HG03457 (cell line): ENCODE measurements at regions not wholly inside any gene's neighbourhood (a gene's known extent, or its start where the extent isn't known, plus 50 kb on each side); places are given as distances from the start of the nearest gene placed in this dataset.
A peak's percentile ranks its signal among the peaks of the same experiment; 100 is the strongest.

Experiments used
- ATAC-seq: cut with Tn5 transposase; IDR thresholded peaks from one replicate; pipeline ENCODE4 v1.9.1; 2021; ENCODE audit warnings: moderate number of reproducible peaks; ENCODE audit not compliant: unreplicated experiment

DNA sequence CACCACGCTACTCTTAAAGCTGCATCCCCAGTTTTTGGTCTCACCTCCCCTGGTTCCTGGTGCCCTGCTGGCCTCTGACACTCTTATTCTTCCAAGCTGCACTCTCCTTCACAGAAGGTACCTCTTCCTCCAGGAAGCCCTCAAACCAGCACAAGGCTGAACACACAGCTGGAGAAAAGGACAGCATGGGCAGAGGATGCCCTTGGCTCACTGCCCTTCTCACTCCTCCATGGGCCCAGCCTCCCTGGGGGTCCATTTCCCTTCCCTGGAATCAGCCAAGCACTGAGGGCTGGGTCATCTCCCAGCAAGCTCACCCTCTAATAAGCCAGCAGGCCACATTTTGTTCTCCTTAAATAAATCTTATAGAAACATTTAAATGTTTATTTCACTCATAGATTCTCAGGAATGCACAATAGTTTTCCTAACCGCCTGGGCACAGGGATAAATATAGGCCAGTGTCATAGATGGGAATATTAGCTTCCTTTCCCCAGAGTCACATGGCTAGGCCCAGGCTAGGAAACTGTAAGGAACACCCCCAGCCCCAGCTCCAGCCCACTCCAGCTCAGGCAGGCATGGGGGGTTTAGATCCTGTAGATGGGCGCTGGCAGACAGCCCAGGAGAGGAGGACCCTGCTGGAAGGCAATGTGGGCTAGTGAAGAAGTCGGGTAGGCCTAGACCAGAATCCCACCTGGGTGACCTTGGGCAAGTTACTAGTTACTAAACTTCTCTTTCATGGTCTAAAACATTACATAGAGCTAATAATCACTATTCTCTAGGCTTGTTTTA lies 51.5 kb downstream of the IRAG1 start:
- ATAC-seq = no peak

DNA sequence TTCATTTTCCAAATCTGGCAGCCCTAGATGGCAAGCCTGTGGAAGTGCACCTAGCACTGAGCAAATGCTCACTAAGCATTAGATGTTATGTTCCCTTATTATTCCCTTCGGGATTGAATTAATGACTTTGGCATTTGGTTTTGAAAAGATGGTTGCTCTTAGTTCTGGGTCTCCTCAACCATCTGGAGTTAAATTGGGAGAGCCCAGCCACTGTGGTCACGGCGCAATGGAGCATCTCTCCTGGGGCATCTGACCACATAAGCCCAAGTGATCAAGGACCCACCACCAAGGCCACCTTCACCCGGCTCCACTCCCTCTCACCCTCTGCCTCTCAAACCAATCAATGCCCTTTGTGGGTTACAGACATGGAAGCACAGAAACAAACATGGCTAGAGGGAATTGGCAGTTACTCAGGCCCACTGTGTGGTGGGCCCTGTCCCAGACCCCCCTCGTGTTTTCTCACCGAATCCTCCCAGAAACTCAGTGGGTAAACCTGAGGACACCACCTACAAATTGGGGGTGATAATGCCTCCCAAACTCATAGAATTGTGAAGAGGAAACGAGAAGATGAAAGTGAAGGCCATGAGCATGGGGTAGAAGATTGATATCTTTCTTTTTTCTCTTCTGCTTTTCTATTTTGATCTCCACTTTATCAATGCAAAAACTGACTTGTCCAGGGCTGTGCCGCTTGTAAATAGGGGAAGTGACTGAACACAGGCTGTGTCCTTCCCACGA lies 52.2 kb downstream of the IRAG1 start:
- ATAC-seq = peak; percentile 60

DNA sequence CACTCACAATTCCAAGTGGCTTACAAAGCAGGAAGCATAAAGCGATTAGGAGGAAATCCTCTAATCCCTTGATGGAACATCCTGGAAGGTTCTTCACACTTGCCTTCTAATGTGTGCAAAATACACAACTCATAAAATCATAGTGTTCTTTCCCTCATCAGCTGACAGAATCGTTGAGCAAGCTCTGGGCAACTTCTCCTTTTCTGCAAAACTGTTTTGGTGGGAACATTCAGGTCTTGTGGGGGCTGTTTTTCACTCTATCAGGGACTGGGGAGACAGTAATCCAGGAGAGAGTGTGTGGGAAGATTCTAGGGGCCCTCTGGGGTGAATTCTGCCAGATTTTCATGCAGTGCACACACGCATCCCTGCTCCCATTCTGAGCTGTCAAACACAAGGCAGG lies 53.2 kb downstream of the IRAG1 start:
- no peak for ATAC-seq

DNA sequence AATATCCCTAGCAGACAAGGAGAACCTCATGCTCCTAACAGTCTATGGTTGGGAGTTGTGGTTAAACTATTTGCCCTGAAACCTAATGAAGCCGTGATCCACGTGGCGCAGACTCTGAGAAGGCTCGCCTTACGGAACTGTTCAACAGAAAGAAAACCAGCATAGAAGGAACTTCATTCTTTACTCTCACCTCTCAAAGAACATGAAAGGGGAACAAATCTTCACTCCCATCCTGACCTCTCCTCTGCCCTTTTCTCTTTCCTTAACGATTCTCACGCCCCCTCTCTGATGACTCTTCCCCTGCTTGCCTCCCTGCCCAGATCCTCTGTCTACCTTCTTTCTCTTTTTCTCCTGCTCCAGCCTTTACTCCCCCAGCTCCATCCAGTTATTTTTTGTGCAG lies 54.2 kb downstream of the IRAG1 start:
- ATAC-seq = no peak

DNA sequence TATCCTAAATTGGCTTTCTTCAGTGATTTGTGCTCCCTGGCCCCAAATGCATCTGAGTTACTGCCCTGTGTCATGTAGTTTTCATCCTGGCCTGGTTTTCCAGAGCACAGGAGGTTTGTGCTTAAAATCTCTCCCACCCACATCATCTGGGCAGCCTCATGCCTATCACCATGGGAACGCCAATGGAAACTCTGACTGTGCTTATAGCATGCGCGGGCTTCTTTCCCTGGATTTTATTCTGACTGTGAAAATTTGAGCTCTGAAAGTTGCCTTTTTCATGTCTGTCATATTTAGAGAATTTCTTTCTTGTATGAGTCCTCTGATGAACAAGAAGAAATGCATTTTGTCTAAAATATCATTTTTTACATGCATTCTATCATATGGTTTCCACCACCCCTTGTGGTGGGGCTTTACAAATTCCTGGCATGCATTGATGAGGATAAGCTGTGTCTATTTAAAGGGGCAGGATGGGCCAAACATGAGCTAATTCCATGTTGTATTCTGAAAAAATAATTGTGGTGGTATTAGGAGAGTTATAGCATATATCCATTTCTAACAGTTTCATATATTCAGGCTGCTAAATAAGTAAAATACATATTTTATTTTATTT lies 55.1 kb downstream of the IRAG1 start:
- ATAC-seq = no peak

DNA sequence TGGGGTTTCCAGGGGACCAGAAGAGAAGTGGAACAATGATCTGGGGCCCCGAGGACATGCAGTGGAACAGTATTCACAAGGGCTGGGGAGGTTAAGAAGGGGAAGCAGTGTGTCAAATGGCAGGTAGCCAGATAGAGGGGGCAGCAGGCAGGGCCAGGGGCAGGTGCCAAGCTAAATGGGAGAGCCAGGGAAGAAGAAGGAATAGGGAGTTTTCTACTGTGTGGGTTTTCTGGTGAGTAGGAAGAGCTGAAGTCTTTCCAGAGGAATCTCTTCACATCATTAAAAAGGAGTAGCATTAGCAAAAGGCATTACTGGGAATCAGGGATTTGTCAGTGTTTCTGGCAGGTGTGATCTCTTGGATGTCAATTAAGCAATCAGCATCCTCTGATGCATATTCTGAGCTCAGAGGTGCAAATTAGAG lies 55.8 kb downstream of the IRAG1 start:
- no peak for ATAC-seq

DNA sequence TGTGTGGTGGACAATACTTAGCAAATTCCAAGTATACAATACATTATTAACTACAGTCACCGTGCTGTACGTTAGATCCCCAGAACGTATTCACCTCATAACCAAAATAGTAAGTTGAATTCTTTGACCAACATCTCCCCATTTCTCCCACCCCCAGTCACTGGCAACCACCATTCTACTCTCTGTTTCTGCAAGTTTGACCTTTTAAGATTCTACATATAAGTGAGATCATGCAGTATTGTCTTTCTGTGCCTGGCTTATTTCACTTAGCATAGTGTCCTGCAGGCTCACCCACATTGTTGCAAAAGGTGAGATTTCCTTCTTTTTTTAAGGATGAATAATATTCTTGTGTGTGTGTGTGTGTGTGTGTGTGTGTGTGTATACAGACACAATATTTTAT lies 59.1 kb downstream of the IRAG1 start:
- ATAC-seq = no peak

DNA sequence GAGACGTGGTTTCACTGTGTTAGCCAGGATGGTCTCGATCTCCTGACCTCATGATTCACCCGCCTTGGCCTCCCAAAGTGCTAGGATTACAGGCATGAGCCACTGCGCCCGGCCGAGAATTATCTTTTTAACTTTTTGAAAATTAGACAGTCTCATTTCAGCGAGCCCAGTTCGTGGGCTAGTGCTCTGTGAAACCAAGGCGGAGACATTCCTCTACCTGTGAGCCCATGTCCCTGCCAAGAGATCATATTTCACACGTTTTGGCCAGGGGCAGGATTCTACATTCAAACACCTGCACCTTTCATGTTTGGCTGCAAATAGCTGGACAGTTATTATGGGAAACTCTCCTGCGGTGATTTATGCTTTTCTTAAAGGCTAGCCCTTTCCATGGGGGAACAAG lies 60.3 kb downstream of the IRAG1 start:
- no peak for ATAC-seq

DNA sequence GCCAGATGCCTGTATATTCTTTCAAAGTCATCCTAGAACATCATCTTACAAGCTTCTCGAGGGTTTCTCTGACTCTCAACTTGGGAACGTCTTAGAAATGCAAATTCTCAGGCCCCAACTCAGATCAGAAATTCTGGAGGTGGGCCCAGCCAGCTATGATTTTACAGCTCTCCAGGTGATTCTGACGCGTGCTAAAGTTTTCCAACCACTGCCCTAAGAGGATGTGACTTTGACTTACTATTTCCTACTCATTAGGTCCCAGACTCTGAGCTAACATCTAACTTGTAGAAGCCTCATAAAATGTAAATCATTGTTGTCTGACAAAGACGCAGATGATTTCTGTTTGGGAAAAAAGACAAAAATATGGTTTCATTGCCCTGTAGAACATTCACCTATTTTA lies 61.1 kb downstream of the IRAG1 start:
- ATAC-seq = no peak

DNA sequence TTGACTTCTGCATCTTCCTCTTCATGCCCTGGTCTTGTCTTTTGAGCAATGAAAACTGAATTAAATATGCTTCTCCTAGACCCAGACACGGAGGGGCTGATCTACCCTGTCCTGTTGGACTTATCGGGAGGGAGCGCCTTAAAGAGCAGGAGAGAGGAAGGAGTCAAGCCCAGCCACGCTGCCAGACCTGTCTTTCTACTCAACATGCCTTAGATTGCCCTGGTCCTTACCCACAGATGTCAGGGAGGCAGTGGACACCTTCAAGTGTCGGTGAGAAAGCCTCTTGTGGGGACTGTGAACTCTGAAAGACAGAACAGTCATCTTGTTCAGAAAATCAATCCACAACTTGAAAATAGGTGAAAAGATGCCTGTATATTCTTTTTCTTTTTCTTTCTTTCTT lies 61.8 kb downstream of the IRAG1 start:
- ATAC-seq = no peak

DNA sequence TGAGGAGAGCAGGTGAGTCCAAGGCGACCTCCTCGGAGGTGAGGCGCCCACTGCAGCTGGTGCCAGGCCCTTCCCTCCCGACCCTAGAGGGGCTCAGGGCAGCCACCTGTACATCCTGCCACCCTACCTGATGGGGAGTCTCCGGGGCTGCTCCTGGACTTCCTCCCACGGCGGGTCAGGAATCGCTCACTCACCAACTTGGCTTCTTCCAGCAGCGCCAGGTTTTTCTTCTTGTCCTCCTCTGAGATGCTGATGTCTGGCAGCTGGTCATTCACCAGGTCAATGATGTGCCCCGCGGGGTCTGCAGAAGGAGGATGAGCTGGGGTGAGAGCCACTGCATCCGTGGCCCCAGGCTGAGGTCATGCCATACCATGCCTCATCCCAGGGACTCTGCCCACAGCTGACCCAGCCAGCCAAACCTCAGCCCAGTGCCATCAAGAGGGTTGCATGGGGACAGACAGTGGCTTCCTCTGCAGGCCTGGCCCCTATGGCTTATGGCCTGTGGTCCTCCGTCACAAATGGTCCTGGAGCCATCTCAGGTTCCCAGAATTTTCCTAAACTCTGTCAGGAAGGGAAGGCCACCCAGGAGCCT lies 61.0 kb upstream of the LYVE1 start:
- no peak for ATAC-seq

DNA sequence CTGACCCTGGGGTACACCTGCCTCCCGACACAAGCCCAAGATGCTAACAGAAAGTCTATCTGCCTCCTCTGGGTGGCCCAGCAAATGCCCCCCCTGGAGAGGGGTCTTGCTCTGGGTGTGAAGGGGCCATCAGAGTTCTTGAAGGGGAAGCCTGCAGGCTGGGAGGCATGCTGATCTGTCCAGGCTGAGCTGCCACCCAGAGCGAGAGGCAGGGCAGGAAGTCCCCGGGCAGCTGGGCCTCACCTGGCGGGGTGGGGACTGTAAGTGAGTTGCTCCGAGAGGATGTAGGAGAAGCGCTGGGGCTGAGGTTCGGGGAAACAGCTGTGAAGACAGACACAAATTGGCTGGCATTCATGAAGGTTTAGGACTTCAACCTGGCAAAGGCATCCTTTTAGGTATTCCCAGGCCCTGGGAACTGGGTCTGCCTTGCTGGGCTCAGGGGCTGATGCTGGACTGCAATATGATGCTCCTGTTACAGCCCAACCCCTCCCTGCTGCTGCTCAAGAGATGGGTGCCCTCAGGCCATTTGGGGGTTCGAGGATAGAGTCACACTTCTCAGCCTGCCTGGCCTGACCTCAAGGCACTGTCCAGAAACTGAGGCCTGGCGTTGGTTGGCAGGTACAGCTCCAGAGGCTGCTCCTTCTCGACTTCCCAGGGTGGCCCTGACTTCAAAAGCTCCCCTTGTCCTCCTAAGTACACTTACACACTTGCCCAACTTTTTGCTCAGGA lies 60.2 kb upstream of the LYVE1 start:
- no peak for ATAC-seq

DNA sequence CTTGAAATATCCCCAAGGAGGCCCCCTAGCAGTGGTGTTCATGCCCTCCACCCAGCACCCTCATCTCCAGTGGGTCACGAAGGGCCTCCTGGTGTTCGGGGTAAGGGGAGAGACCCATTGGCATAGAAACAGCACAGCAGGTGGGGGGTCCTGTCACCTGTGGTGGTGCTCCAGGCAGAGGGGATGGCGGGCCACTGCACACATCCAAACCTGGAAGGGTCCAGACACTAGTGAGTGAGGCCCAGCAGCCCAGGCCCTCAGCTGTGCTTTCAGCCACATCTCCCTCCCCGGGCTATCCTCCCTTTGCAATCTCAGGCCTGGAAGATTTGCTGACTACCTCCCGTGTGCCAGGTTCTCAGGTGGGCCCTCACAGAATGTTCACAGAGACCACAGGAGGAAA lies 59.4 kb upstream of the LYVE1 start:
- no peak for ATAC-seq

DNA sequence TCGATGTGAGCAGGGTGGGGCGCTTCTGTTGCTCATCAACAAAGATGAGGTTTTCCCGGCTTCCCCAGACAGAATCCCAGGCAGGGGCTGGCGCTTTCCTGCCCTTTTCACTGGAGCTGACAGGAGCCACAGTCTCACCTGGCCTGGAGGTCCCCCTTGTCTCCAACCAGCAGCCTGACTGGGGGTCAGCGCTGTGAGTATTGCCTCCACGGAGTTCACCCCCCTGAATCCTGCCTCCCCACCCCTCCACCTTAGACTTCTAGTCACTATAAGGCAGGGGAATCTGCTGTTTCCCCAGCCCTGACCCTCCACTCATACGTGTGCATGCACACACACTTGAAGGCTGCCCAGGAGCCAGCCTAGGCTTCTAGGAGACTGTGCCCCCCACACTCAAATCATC lies 58.8 kb upstream of the LYVE1 start:
- no peak for ATAC-seq

DNA sequence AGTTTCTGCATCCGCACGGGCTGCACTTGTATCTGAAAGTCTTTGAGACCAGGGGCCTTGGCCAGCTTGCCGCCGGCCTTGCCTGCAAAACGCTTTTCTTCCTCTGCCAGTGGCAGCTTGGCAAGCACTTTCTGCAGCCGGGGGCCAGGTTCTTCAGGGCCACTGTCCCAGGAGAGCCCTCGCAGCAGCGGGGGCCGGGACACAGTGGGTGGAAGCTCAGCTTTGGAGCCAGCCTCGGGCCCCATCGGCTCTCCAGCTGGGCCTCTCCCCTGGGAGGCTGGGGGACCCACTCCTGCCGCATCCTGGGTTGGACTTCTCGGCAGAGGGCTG lies 57.5 kb upstream of the LYVE1 start:
- ATAC-seq = no peak

DNA sequence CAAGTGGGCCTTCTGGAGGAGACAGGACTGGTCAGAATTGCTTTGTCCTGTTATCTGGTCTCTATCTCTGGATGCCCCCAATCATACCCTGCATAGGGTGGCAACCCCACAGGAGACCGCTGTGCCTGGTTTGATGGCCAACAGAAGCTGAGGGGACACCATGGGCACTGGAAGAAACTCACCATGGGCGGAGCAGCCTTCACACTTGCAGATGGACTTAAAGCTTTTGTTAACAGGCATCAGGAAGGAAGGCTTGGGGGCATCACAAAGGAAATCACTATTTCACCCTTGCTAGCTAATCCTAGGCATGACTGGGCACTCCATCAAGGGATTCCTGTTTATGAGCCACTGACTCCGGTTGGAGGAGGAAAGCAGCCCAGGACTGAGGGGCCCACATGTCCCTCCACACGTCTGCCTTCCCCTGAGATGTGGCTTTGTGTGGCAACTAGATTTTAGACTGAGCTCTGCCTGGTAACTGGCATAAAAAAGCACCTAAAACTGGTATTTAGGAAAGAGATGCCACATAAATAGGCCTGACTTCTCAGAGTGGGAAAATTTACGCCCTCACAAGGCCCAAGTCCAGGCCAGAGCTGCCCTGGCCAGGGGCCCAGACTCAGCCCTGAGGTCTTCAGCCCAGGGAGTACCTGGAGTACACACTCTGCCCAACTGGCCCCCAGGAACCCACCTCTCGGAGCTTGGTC lies 57.0 kb upstream of the LYVE1 start:
- no peak for ATAC-seq

DNA sequence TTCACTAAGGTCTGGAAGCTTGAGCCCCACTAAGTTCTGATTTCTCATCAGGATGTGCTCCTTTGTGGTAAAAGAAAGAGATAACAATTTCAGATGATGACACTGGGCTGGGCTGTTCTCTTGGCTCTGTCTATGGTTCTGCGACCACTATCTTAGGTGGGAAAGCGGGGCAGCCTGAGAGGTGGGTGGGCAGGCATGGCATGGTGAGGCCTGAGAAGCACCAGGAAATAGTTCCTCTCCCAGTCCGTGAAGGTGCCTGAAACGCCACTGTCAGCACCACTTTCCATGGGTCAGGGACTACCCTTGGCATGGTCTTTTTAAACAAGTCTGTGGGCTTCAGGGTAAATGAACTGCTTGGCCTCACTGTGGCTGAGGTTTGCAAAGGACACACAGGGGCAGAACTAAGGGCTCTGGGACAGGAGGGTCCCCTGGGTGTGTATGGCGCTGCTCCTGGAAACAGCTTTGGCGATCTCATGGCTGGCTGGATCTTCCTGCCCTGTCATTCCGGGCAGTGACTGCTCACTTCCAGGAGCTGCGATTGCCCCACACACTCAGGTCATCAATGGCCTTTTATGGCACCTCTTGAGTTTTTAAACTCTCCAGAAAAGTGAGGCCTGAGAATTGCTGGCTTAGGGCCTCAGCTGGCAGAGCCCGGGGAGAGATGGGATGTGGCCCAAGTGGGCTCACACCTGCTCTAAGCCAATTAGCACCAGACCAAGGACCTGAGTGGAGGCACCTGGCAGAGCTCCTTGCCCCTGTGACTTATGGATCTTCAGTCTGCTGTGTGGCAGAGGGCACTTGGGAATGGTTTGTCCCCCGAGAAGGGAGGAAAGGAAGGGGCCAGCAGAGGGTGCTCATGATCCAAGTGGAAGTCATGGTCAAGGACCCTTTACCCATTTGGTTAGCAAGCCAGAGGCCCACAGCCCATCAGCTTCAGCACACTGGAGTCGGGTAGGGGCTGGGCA lies 55.6 kb upstream of the LYVE1 start:
- ATAC-seq = no peak

DNA sequence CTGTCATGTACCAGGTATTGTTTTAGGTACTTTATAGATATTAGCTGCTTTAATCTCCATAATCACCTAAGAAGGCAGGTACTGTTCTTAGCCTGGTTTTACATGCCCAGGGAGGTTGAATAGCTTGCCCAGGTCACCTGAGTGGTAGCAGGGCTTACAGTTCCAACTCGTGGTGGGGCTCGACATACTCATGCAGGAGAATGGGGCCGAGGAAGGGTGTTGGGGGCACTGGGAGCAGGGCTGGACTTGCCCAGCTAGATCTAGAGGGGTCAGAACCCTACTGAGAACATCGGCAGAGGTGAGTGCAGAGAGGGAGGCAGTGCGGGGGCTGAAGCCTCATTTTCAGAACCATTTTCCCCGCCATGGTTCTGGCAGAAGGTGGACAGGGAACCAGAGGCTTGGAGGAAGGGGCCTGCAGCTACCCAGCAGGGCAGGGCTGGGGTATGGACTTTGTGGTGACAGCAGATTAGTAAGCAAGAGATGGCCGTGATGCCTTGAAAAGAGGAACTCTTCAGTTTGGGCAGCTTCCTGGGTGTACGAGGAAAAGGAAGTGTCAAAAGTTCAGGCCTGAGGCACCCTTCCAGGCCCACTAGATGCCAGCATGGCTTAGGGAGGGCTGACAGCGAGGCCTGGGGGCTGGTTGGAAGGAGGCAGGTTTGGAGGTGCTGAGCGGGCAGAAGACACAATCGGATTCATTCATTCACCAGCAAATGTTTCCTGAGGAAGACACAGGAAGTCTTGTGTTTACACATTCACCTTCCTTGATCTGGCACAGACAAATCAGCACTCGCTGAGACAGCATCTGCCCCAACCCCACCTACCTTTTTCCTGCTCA lies 54.7 kb upstream of the LYVE1 start:
- ATAC-seq = no peak

DNA sequence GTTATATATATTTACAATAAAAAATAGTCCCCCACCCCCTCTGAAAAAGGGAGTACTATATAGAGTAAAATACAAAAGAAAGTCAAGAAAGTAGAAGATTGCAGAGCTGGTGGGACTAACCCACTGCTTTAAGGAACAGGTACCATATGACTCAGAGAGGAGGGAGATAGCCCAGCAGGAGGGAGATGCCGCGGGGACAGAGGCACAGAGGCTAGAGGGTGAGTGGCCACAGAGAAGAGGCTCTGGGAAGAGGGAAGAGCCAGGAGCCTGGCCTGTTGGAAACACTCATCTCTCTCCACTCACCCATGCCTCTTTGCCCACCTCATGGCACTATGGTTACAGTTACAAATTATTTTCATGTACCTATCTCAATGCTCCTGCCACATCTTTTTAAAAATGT lies 53.6 kb upstream of the LYVE1 start:
- no peak for ATAC-seq
